CD14-positive monocyte (primary cell): ENCODE measurements at regions not wholly inside any gene's neighbourhood (a gene's known extent, or its start where the extent isn't known, plus 50 kb on each side); places are given as distances from the start of the nearest gene placed in this dataset.

ENCODE experiments used
- DNase-seq, 3 donors: peaks; one replicate each; pipeline ENCODE4 v3.0.0-alpha.2; 2011 to 2022
- H2AFZ ChIP-seq: 2 replicates; pipeline ENCODE4 v1.6.0; 2012; ENCODE audit warnings: mild to moderate bottlenecking, low read depth, low read length, inconsistent platforms; ENCODE audit not compliant: insufficient read depth, poor library complexity, severe bottlenecking
- H3K27ac ChIP-seq, 2 donors: 1 replicate in 1 of 2; 2 replicates in 1 of 2; pipeline ENCODE4 v1.5.1; 2012 to 2013; ENCODE audit warnings: low read length in 2 of 2, control low read depth in 1 of 2, inconsistent platforms in 1 of 2, low read depth in 1 of 2, mild to moderate bottlenecking in 1 of 2
- H3K27me3 ChIP-seq, 2 donors: one replicate each; pipeline versions ENCODE4 v1.6.0 to v1.6.1; 2011 to 2013; ENCODE audit warnings: low read length in 2 of 2; ENCODE audit not compliant: control insufficient read depth in 2 of 2, insufficient read depth in 2 of 2
- H3K36me3 ChIP-seq, 2 donors: replicated peaks in 1 of 2; 1 replicate in 1 of 2; 2 replicates in 1 of 2; pipeline versions ENCODE4 v1.5.1 to v1.6.1; 2012 to 2013; ENCODE audit warnings: low read length in 2 of 2, control low read depth in 1 of 2, inconsistent platforms in 1 of 2, mild to moderate bottlenecking in 1 of 2; ENCODE audit not compliant: insufficient read depth in 2 of 2, control insufficient read depth in 1 of 2
- H3K4me1 ChIP-seq, 2 donors: 1 replicate in 1 of 2; 2 replicates in 1 of 2; pipeline versions ENCODE4 v1.5.1 to v1.6.1; 2012 to 2013; ENCODE audit warnings: low read length in 2 of 2, control low read depth in 1 of 2, inconsistent platforms in 1 of 2, mild to moderate bottlenecking in 1 of 2, moderate library complexity in 1 of 2; ENCODE audit not compliant: insufficient read depth in 2 of 2, control insufficient read depth in 1 of 2
- H3K4me2 ChIP-seq: replicated peaks from 2 replicates; pipeline ENCODE3; 2012; ENCODE audit warnings: low read length, moderate library complexity, mild to moderate bottlenecking; ENCODE audit not compliant: poor library complexity, severe bottlenecking; ENCODE audit errors: extremely low read depth
- H3K4me3 ChIP-seq, 3 experiments: fragments of 200-600 bp in 1 of 3; sonication (generic) in 1 of 3; replicated peaks in 1 of 3; 1 replicate in 2 of 3; 2 replicates in 1 of 3; pipeline ENCODE4 v1.5.1; 2011 to 2013; ENCODE audit warnings: low read length in 3 of 3, mild to moderate bottlenecking in 3 of 3, control low read depth in 2 of 3, low read depth in 2 of 3, inconsistent platforms in 1 of 3, moderate library complexity in 1 of 3
- H3K79me2 ChIP-seq: 2 replicates; pipeline ENCODE4 v1.6.0; 2012; ENCODE audit warnings: mild to moderate bottlenecking, control low read depth, inconsistent platforms, low read length, moderate library complexity; ENCODE audit not compliant: insufficient read depth
- H3K9ac ChIP-seq: 2 replicates; pipeline ENCODE4 v1.6.0; 2017; ENCODE audit warnings: low read length, mild to moderate bottlenecking; ENCODE audit not compliant: insufficient read depth, poor library complexity, severe bottlenecking
- H3K9me3 ChIP-seq, 2 donors: replicated peaks in 1 of 2; 1 replicate in 1 of 2; 2 replicates in 1 of 2; pipeline versions ENCODE4 v1.5.1 to v1.6.1; 2012 to 2013; ENCODE audit warnings: low read length in 2 of 2, control low read depth in 1 of 2; ENCODE audit not compliant: control insufficient read depth in 1 of 2, insufficient read depth in 1 of 2
- H4K20me1 ChIP-seq: 2 replicates; pipeline ENCODE4 v1.6.0; 2012; ENCODE audit warnings: mild to moderate bottlenecking, low read length, control low read depth, moderate library complexity; ENCODE audit not compliant: insufficient read depth
- H3K27ac Mint-ChIP-seq, 7 donors: one replicate each; pipeline ENCODE4 v1.8.0; 2020; ENCODE audit warnings: mild to moderate bottlenecking in 7 of 7, mixed read lengths in 7 of 7, moderate library complexity in 6 of 7, inconsistent platforms in 2 of 7
- H3K27me3 Mint-ChIP-seq, 3 donors: one replicate each; pipeline ENCODE4 v1.8.0; 2021 to 2022; ENCODE audit warnings: low read depth in 3 of 3, mild to moderate bottlenecking in 3 of 3, mixed read lengths in 3 of 3, moderate library complexity in 3 of 3, inconsistent platforms in 1 of 3
- H3K36me3 Mint-ChIP-seq, 2 donors: one replicate each; pipeline ENCODE4 v1.8.0; 2020; ENCODE audit warnings: mixed read lengths in 2 of 2, inconsistent platforms in 1 of 2, mild to moderate bottlenecking in 1 of 2
- H3K4me1 Mint-ChIP-seq: one replicate; pipeline ENCODE4 v1.8.0; 2020; ENCODE audit warnings: mild to moderate bottlenecking, mixed read lengths
- H3K4me3 Mint-ChIP-seq, 2 donors: one replicate each; pipeline ENCODE4 v1.8.0; 2020; ENCODE audit warnings: mild to moderate bottlenecking in 2 of 2, mixed read lengths in 2 of 2, moderate library complexity in 1 of 2
- H3K9me3 Mint-ChIP-seq, 7 donors: one replicate each; pipeline ENCODE4 v1.8.0; 2020 to 2022; ENCODE audit warnings: mixed read lengths in 7 of 7, mild to moderate bottlenecking in 6 of 7, moderate library complexity in 6 of 7, inconsistent platforms in 2 of 7
- WGBS: methylation state at CpG from one replicate; pipeline ENCODE4 v1.1.5; 2013; ENCODE audit warnings: missing lambda C conversion rate; ENCODE audit not compliant: insufficient coverage; 5-methylcytosine and 5-hydroxymethylcytosine counted together
- intact Hi-C, 2 donors: fragments of 100-400 bp; cut with micrococcal nuclease; formaldehyde crosslinking; loops; one replicate each; pipeline versions ENCODE4 v1.15.0 to v1.15.1; 2023
- TF ChIP-seq, protein P1 (sequence below): fragments of 200-600 bp; IDR thresholded peaks from one replicate; pipeline ENCODE4 v1.8.0; 2022; ENCODE audit warnings: antibody characterized with exemption, mild to moderate bottlenecking

DNA sequence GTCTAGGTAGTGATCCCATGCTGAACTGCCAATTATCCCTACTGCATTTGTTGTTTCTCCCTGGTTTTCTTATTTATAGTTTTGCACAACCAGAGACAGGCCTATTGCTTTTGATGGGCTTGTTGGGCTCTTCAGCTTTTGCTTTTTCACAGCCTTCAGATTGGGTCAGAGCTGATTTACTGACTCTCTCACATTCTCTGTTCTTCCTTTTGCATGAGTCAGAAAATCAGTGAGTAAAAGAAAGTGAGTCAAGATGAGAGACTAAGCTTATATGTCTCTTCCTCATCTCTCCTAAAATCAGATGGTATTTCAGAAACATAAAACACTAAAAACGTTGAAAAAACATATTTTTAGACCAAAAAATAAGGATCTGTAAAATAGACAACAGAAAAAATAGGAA, 1135.4 kb downstream of the XPNPEP1 start:
- TF ChIP-seq, protein P1, sequence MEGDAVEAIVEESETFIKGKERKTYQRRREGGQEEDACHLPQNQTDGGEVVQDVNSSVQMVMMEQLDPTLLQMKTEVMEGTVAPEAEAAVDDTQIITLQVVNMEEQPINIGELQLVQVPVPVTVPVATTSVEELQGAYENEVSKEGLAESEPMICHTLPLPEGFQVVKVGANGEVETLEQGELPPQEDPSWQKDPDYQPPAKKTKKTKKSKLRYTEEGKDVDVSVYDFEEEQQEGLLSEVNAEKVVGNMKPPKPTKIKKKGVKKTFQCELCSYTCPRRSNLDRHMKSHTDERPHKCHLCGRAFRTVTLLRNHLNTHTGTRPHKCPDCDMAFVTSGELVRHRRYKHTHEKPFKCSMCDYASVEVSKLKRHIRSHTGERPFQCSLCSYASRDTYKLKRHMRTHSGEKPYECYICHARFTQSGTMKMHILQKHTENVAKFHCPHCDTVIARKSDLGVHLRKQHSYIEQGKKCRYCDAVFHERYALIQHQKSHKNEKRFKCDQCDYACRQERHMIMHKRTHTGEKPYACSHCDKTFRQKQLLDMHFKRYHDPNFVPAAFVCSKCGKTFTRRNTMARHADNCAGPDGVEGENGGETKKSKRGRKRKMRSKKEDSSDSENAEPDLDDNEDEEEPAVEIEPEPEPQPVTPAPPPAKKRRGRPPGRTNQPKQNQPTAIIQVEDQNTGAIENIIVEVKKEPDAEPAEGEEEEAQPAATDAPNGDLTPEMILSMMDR: no peak
- Mint-ChIP-seq H3K36me3 (no peaks in the 10 kb centered on the region), H3K27me3 (no peaks in the 10 kb centered on the region), H3K4me3 (no peak overlapping the region), H3K27ac (peak overlapping the region in 1 of 7 donors; percentile 28), H3K9me3 (peaks cover 3 to 18% (median 5%) of the 10 kb centered on the region in 7 donors), H3K4me1 (no peaks in the 10 kb centered on the region)
- Histone ChIP-seq H3K36me3 (no peaks in the 10 kb centered on the region), H3K4me2 (no peak overlapping the region), H3K79me2 (no peaks in the 10 kb centered on the region), H4K20me1 (no peaks in the 10 kb centered on the region), H3K27ac (no peak overlapping the region), H3K4me3 (no peak overlapping the region), H3K9ac (no peak overlapping the region), H3K9me3 (peaks cover 11 to 13% of the 10 kb centered on the region in 2 donors), H3K4me1 (no peaks in the 10 kb centered on the region), H3K27me3 (no peaks in the 10 kb centered on the region), H2AFZ (no peak overlapping the region)
- no CpG with 5 or more reads among the region's 1 CpG for WGBS
- DNase-seq: no peak
- intact Hi-C loops: no loop called here

DNA sequence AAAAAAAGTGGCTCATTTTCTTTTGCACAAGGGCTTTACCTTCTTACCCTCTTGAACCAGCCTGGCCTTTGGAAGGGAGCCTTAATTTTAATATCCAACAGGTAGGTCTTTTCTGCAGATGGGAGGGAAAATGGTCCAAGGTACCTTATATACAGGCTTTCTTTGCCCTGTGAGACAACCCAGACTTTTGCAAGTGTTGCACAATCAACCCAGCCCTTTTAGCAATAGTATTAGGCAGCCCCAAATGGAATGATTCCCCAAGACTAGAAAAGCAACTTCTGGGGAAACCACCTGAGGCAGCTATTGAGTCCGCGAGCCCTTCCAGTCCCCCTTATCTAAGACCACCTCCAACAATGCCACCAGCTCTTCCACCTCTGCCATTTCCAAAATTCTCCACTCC, 1138.3 kb downstream of the XPNPEP1 start:
- Mint-ChIP-seq H3K9me3 (peaks cover 3 to 18% (median 5%) of the 10 kb centered on the region in 7 donors), H3K4me3 (no peak overlapping the region), H3K4me1 (no peaks in the 10 kb centered on the region), H3K27me3 (no peaks in the 10 kb centered on the region), H3K36me3 (no peaks in the 10 kb centered on the region), H3K27ac (no peak overlapping the region)
- intact Hi-C loops: no loop called here
- Histone ChIP-seq H3K4me3 (no peak overlapping the region), H3K27ac (no peak overlapping the region), H2AFZ (no peak overlapping the region), H4K20me1 (no peaks in the 10 kb centered on the region), H3K9ac (no peak overlapping the region), H3K27me3 (no peaks in the 10 kb centered on the region), H3K4me2 (no peak overlapping the region), H3K79me2 (no peaks in the 10 kb centered on the region), H3K36me3 (no peaks in the 10 kb centered on the region), H3K9me3 (peaks cover 11 to 13% of the 10 kb centered on the region in 2 donors), H3K4me1 (no peaks in the 10 kb centered on the region)
- TF ChIP-seq, protein P1: no peak
- 80% methylated on average over 1 of the region's 2 CpGs for WGBS
- no peak for DNase-seq
